ENCODE measurements at regions not wholly inside any gene's neighbourhood (a gene's known extent, or its start where the extent isn't known, plus 50 kb on each side); places are given as distances from the start of the nearest gene placed in this dataset.

- TF ChIP-seq EZH2 (IDR thresholded peaks at IDR 0.05; ENCODE audit: borderline replicate concordance, insufficient read depth, low read depth, low read length, poor library complexity, severe bottlenecking), result no peak
- no peak for TF ChIP-seq CTCF (IDR thresholded peaks at IDR 0.05)
Measured at GRCh38 chr5:23014825-23015224, 161.7 kb upstream of the CDH12 start.
